ENCODE measurements at regions not wholly inside any gene's neighbourhood (a gene's known extent, or its start where the extent isn't known, plus 50 kb on each side); places are given as distances from the start of the nearest gene placed in this dataset.

GRCh38 chr2:18125303-18125702, 246.8 kb downstream of the KCNS3 start:
- Mint-ChIP-seq H3K27ac (no peak overlapping the region), H3K27me3 (peaks cover 12% of the 10 kb centered on the region), H3K4me3 (no peak overlapping the region), H3K36me3 (no peaks in the 10 kb centered on the region), H3K4me1 (peaks cover 3% of the 10 kb centered on the region), H3K9me3 (no peaks in the 10 kb centered on the region)
- ATAC-seq (ENCODE audit: low read depth): no peak
- DNase-seq (ENCODE audit: low spot score in 2 of 2): no peak

GRCh38 chr2:18124116-18124835, 245.8 kb downstream of the KCNS3 start:
- Mint-ChIP-seq H3K27me3 (peaks cover 13% of the 10 kb centered on the region), H3K36me3 (no peaks in the 10 kb centered on the region), H3K4me1 (peaks cover 3% of the 10 kb centered on the region), H3K9me3 (no peaks in the 10 kb centered on the region), H3K4me3 (no peak overlapping the region), H3K27ac (no peak overlapping the region)
- ATAC-seq (ENCODE audit: low read depth) (no peak), DNase-seq (ENCODE audit: low spot score in 2 of 2) (no peak)

DNA sequence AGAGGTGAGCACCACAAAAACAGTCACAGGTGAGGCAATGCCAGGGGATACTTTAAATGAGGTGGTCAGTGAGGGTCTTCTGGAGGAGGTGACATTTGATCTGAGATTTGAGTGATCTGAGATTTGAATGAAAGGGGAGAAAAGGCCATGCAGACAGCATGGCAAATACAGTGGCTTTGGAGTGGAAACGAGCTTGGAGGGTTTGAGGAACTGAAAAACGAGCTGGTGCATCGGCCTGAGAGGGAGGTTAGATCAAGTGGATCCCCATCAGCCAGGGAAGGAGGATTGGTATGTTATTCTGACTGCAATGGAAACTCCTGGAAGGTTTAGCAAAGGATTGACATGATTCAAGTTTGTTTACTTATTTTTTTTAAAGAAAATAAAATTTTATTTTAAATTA, 245.1 kb downstream of the KCNS3 start:
- no peak overlapping the region for H3K4me3 Mint-ChIP-seq
- H3K9me3 Mint-ChIP-seq: no peaks in the 10 kb centered on the region
- peaks cover 13% of the 10 kb centered on the region for H3K27me3 Mint-ChIP-seq
- no peak overlapping the region for H3K27ac Mint-ChIP-seq
- ATAC-seq (ENCODE audit: low read depth): no peak
- H3K36me3 Mint-ChIP-seq: no peaks in the 10 kb centered on the region
- H3K4me1 Mint-ChIP-seq: peaks cover 3% of the 10 kb centered on the region
- DNase-seq (ENCODE audit: low spot score in 2 of 2): no peak

- no peak overlapping the region for H3K4me3 Mint-ChIP-seq
- H3K27ac Mint-ChIP-seq: no peak overlapping the region
- H3K27me3 Mint-ChIP-seq: peaks cover 13% of the 10 kb centered on the region
- H3K9me3 Mint-ChIP-seq: no peaks in the 10 kb centered on the region
- H3K4me1 Mint-ChIP-seq: peaks cover 3% of the 10 kb centered on the region
- no peaks in the 10 kb centered on the region for H3K36me3 Mint-ChIP-seq
- no peak for DNase-seq (ENCODE audit: low spot score in 2 of 2)
- ATAC-seq (ENCODE audit: low read depth): no peak
Measured at GRCh38 chr2:18123211-18123570, 244.7 kb downstream of the KCNS3 start.

- H3K27me3 Mint-ChIP-seq: peaks cover 15% of the 10 kb centered on the region
- no peak for ATAC-seq (ENCODE audit: low read depth)
- no peaks in the 10 kb centered on the region for H3K36me3 Mint-ChIP-seq
- H3K9me3 Mint-ChIP-seq: no peaks in the 10 kb centered on the region
- DNase-seq (ENCODE audit: low spot score in 2 of 2): no peak
- H3K27ac Mint-ChIP-seq: no peak overlapping the region
- no peak overlapping the region for H3K4me3 Mint-ChIP-seq
- H3K4me1 Mint-ChIP-seq: peaks cover 3% of the 10 kb centered on the region
Measured at GRCh38 chr2:18122544-18123210, 244.2 kb downstream of the KCNS3 start.

GRCh38 chr2:18119883-18120282, 241.4 kb downstream of the KCNS3 start:
- peaks cover 3% of the 10 kb centered on the region for H3K4me1 Mint-ChIP-seq
- no peaks in the 10 kb centered on the region for H3K36me3 Mint-ChIP-seq
- H3K9me3 Mint-ChIP-seq: peaks cover 1% of the 10 kb centered on the region
- no peak overlapping the region for H3K27ac Mint-ChIP-seq
- DNase-seq (ENCODE audit: low spot score in 2 of 2): no peak
- peaks cover 16% of the 10 kb centered on the region for H3K27me3 Mint-ChIP-seq
- H3K4me3 Mint-ChIP-seq: no peak overlapping the region
- ATAC-seq (ENCODE audit: low read depth): no peak

GRCh38 chr2:18118703-18119102, 240.2 kb downstream of the KCNS3 start:
- DNase-seq (ENCODE audit: low spot score in 2 of 2) (no peak), ATAC-seq (ENCODE audit: low read depth) (no peak)
- Mint-ChIP-seq H3K27ac (no peak overlapping the region), H3K36me3 (no peaks in the 10 kb centered on the region), H3K27me3 (peaks cover 16% of the 10 kb centered on the region), H3K4me3 (no peak overlapping the region), H3K4me1 (peaks cover 3% of the 10 kb centered on the region), H3K9me3 (peaks cover 1% of the 10 kb centered on the region)

DNA sequence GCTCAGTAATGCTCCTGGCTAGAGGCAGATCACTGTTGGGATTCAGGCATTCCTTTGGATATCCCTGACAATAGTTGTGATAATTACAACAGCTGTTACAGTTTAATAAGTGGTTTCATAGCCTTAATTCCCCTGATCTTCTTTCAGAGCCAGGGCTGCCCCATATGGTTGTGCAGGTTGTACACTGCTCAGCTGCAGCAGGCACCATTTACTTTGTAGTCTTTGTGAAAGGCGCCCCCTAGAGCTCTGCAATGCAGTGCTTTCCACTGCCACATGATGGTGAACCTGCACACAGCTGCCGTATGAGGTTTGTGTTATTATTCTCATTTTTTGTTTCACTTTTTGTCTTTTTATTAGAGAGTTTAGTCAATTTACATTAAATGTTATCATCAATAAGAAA, 239.1 kb downstream of the KCNS3 start:
- no peaks in the 10 kb centered on the region for H3K4me1 Mint-ChIP-seq
- H3K27me3 Mint-ChIP-seq: peaks cover 13% of the 10 kb centered on the region
- ATAC-seq (ENCODE audit: low read depth) (no peak), DNase-seq (ENCODE audit: low spot score in 2 of 2) (no peak)
- peaks cover 1% of the 10 kb centered on the region for H3K9me3 Mint-ChIP-seq
- H3K27ac Mint-ChIP-seq: no peak overlapping the region
- H3K36me3 Mint-ChIP-seq: no peaks in the 10 kb centered on the region
- H3K4me3 Mint-ChIP-seq: no peak overlapping the region

GRCh38 chr2:18110222-18110621, 231.8 kb downstream of the KCNS3 start:
- Mint-ChIP-seq H3K4me1 (no peaks in the 10 kb centered on the region), H3K4me3 (no peak overlapping the region), H3K36me3 (no peaks in the 10 kb centered on the region), H3K9me3 (no peaks in the 10 kb centered on the region), H3K27me3 (peaks cover 8% of the 10 kb centered on the region), H3K27ac (no peak overlapping the region)
- DNase-seq (ENCODE audit: low spot score in 2 of 2): no peak
- no peak for ATAC-seq (ENCODE audit: low read depth)

GRCh38 chr2:18106841-18107240, 228.4 kb downstream of the KCNS3 start:
- Mint-ChIP-seq H3K27ac (no peak overlapping the region), H3K4me3 (no peak overlapping the region), H3K27me3 (peaks cover 13% of the 10 kb centered on the region), H3K4me1 (no peaks in the 10 kb centered on the region), H3K9me3 (no peaks in the 10 kb centered on the region), H3K36me3 (no peaks in the 10 kb centered on the region)
- ATAC-seq (ENCODE audit: low read depth) (no peak), DNase-seq (ENCODE audit: low spot score in 2 of 2) (no peak)

DNA sequence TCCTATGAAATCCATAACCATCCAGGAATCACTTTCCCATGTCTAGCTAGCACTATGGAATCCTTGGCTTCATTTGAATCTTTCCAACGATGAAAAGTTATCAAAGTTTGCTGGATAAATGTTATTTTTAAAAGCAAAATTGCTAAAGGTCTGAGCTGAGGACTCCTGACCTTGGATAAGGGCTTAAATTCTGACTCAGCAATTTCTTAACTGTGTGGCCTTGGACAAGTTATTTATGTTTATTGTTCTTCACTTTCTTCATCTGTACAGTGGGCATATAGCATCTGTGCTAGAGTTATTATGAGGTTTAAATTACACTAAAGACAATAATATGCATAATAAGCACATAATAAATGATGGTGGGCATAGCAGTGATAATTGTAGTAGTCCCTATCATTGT, 227.5 kb downstream of the KCNS3 start:
- no peaks in the 10 kb centered on the region for H3K9me3 Mint-ChIP-seq
- H3K27ac Mint-ChIP-seq: no peak overlapping the region
- no peak overlapping the region for H3K4me3 Mint-ChIP-seq
- peaks cover 13% of the 10 kb centered on the region for H3K27me3 Mint-ChIP-seq
- DNase-seq (ENCODE audit: low spot score in 2 of 2) (no peak), ATAC-seq (ENCODE audit: low read depth) (no peak)
- no peaks in the 10 kb centered on the region for H3K4me1 Mint-ChIP-seq
- H3K36me3 Mint-ChIP-seq: no peaks in the 10 kb centered on the region

GRCh38 chr2:18104595-18105224, 226.2 kb downstream of the KCNS3 start:
- H3K36me3 Mint-ChIP-seq: no peaks in the 10 kb centered on the region
- H3K27me3 Mint-ChIP-seq: peaks cover 9% of the 10 kb centered on the region
- no peak overlapping the region for H3K4me3 Mint-ChIP-seq
- DNase-seq (ENCODE audit: low spot score in 2 of 2) (no peak), ATAC-seq (ENCODE audit: low read depth) (no peak)
- H3K27ac Mint-ChIP-seq: no peak overlapping the region
- H3K9me3 Mint-ChIP-seq: no peaks in the 10 kb centered on the region
- H3K4me1 Mint-ChIP-seq: no peaks in the 10 kb centered on the region

DNA sequence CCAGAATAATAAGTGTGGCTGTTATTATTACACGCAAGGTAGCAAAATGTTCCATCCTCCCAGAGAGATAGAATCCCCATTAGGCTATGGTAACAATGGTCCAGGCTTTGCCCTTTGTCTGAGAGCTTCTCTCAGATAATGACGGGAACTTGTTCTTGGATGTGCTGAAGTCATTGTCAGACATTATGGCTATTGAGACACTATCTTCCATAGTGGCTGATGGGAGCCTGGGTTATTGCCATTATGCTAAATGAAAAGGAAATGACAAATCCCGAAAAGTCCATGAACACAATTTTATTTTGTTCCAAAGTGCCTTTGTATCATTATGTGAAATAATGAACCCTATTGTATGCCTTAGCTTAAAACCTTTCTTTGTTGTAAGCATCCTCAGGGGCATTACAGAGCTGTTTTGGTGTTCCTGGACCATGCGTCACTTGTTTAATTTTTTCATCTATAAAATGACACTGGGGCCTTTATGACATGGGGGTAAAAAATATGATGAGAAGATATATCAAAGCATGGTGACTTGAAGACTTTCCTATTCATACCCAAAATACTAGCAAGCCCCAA, 218.5 kb downstream of the KCNS3 start:
- ATAC-seq (ENCODE audit: low read depth) (no peak), DNase-seq (ENCODE audit: low spot score in 2 of 2) (no peak)
- Mint-ChIP-seq H3K27me3 (peaks cover 3% of the 10 kb centered on the region), H3K9me3 (no peaks in the 10 kb centered on the region), H3K4me1 (no peaks in the 10 kb centered on the region), H3K4me3 (no peak overlapping the region), H3K36me3 (no peaks in the 10 kb centered on the region), H3K27ac (no peak overlapping the region)

GRCh38 chr2:18094277-18094676, 215.8 kb downstream of the KCNS3 start:
- ATAC-seq (ENCODE audit: low read depth) (no peak), DNase-seq (ENCODE audit: low spot score in 2 of 2) (no peak)
- no peaks in the 10 kb centered on the region for H3K36me3 Mint-ChIP-seq
- no peaks in the 10 kb centered on the region for H3K9me3 Mint-ChIP-seq
- no peak overlapping the region for H3K27ac Mint-ChIP-seq
- peaks cover 2% of the 10 kb centered on the region for H3K27me3 Mint-ChIP-seq
- H3K4me3 Mint-ChIP-seq: no peak overlapping the region
- no peaks in the 10 kb centered on the region for H3K4me1 Mint-ChIP-seq

Data from memory B cell (primary cell).